ENCODE measurements at regions not wholly inside any gene's neighbourhood (a gene's known extent, or its start where the extent isn't known, plus 50 kb on each side); places are given as distances from the start of the nearest gene placed in this dataset.

GRCh38 chr6:27668442-27669294 is 195.8 kb upstream of the ZNF184 start (continued):
- TF ChIP-seq ZNF609 (CRISPR knock-in tag; IDR thresholded peaks at IDR 0.05; ENCODE audit: borderline replicate concordance) (no peak), ZNF263 (CRISPR knock-in tag; IDR thresholded peaks at IDR 0.05) (peak; percentile 59), ZSCAN5A (CRISPR knock-in tag; IDR thresholded peaks at IDR 0.05; ENCODE audit: borderline replicate concordance) (no peak), BCL6 (CRISPR knock-in tag; IDR thresholded peaks at IDR 0.05) (no peak), ZSCAN29 (CRISPR knock-in tag; conservative IDR thresholded peaks at IDR 0.05) (peak; percentile 95), FOXK1 (CRISPR knock-in tag; IDR thresholded peaks at IDR 0.05; ENCODE audit: borderline replicate concordance, low read depth) (peak; percentile 46; the same call in 1 of the 2 replicates), TBX3 (IDR thresholded peaks at IDR 0.05; ENCODE audit: borderline replicate concordance) (no peak), CEBPB (IDR thresholded peaks at IDR 0.05; ENCODE audit: borderline replicate concordance, low read depth, low read length) (no peak), ZNF276 (CRISPR knock-in tag; IDR thresholded peaks at IDR 0.05; ENCODE audit: low read depth) (no peak), CENPX (CRISPR knock-in tag; IDR thresholded peaks at IDR 0.05) (no peak), ZNF501 (CRISPR knock-in tag; IDR thresholded peaks at IDR 0.05) (peak; percentile 81; the same call in 1 of the 2 replicates), ZNF800 (CRISPR knock-in tag; IDR thresholded peaks at IDR 0.05) (no peak), PRMT3 (CRISPR knock-in tag; IDR thresholded peaks at IDR 0.05; ENCODE audit: borderline replicate concordance, low read depth) (no peak), TBP (CRISPR knock-in tag; IDR thresholded peaks at IDR 0.05) (no peak), CREM (IDR thresholded peaks at IDR 0.05) (0 out of 2 replicates have a peak, but pooled peaks have one; percentile 34), CREM (CRISPR knock-in tag; IDR thresholded peaks at IDR 0.05) (no peak), GABPA (IDR thresholded peaks at IDR 0.05; ENCODE audit: low read depth, low read length) (no peak), GABPA (CRISPR knock-in tag; IDR thresholded peaks at IDR 0.05; ENCODE audit: low read depth) (no peak), ZNF34 (CRISPR knock-in tag; IDR thresholded peaks at IDR 0.05; ENCODE audit: borderline replicate concordance) (no peak), REL (CRISPR knock-in tag; conservative IDR thresholded peaks at IDR 0.05) (no peak)

All from HepG2 (cell line).